Erythroblast (primary cell): ENCODE measurements at regions not wholly inside any gene's neighbourhood (a gene's known extent, or its start where the extent isn't known, plus 50 kb on each side); places are given as distances from the start of the nearest gene placed in this dataset.

ENCODE experiments used
- DNase-seq, 2 experiments: peaks; one replicate each; lab custom pipeline; 2025; lab: John Stamatoyannopoulos, UW
- GATA1 ChIP-seq: IDR thresholded peaks from 2 replicates; pipeline ENCODE4 v1.6.1; 2011; ENCODE audit warnings: low read depth, mild to moderate bottlenecking, control low read depth, low read length, moderate library complexity
- POLR2A ChIP-seq: IDR thresholded peaks from 2 replicates; pipeline ENCODE4 v1.6.1; 2011; ENCODE audit warnings: mild to moderate bottlenecking, low read length

DNA sequence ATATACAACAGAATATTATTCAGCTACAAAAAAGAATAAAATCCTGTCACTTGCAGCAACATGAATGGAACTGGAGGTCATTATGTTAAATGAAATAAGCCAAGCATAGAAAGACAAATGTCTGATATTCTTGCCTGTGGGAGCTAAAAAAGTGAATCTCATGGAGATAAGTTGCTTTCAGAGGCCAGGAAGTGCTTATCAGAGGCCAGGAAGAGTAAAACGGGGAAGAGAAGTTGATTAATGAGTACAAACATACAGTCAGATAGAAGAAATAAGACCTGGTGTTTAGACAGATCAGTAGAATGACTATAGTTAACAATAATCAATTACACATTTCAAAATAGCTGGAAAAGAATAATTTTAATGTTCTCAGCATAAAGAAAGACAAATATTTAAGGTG, 54.4 kb upstream of the CPHXL start:
- TF ChIP-seq POLR2A (no peak), GATA1 (no peak)
- DNase-seq = no peak

DNA sequence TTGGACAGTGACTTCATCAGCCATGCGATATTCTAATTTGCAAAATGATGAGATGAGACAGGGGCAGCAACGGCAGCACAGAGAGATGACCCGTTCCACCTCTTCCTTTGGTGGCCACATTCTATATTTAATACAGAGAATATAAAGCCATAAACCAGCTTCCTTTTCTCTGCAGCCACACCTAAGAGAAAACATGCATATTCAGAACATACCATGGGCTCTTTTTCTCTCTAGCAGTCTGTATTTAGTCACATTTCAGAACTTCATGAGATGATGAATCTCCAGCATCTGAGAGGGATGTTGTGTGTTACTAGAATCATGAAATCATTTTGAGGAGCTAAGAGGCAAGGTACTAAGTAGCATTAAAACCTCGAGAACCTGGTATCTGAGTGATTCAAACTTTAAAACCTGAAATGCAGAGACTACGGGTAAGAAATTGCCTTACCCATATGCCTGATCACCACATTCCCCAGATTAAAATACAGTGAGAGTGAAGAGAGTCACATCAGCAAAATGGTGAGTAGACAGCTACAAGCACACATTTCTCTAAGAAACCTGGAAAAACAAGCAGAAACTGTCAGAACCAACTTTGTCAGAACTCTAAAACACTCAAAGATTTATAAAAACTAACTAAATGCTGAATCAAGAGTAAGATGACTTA, 55.5 kb upstream of the CPHXL start:
- TF ChIP-seq POLR2A (no peak), GATA1 (no peak)
- no peak for DNase-seq

DNA sequence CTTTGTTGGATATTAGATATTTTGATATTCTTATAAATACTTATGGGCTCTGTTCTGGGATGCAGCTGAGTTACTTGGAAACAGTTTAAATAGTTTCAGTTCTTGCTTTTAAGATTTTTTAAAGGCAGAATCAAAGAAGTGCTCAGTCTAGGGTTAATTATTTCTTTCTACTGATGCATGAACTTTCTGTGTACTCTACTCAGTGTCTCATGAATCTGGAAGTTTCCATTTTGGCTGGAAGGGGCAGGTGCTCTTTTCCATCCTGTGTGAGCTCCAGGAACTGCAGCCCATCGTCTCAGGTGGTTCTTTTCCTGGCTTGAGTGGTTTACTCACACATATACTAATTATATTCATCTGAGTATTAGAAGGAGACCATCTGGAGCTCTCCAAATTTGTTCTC, 61.1 kb upstream of the CPHXL start:
- no peak for DNase-seq
- TF ChIP-seq GATA1 = no peak
- no peak for TF ChIP-seq POLR2A

DNA sequence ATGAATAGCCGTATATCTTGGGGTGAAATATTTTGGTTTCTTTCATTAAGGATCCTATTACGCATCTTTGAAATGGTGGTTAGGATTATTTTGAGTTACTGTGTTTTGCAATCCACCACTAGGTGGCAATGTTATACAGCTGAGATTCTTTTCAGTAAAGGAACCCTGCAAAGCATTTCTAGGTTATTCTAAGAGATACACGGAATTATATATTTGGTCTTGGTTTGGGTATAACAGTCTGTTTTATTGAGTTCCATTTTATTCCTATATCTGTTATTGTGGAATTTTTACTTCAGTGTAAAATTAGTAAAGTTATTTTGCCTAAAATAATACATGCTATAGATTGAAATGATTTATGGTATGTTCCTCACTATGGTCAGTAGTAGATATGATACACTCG, 62.9 kb upstream of the CPHXL start:
- TF ChIP-seq GATA1 = no peak
- DNase-seq = peak; percentile 45 to 70

DNA sequence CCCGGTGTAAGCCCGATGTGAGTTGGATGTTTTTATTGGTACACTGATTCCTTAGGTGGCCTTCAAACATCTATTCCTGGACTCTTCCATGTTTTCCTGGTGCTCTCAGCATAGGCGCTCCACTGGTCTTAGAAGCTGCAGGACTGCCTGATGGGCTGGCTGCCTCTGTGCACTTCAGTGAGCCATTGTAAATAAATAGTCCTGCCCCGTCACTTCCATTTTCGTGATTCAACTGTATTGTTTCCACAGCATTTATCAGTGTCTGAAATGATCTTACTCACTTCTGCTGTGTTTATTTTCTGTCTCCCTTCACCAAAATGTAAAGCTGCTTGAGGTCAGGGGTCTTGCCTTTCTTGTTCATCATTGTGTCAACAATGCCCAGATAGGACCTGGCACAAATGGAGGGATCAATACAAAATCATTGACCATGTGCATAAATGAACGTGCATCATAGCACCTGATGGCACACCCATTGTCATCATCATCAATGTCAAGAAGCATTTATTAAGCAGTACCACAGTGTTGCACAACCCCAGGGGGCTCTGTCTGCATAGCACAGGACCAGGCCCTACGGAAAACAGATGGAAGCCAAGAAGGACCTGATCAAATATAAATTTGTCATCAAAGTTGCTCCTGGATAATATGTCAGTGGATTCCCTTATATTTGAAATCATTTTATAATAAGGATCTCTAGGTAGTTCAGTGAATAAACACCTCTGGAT, 66.6 kb upstream of the CPHXL start:
- TF ChIP-seq POLR2A (no peak), GATA1 (no peak)
- DNase-seq = no peak

DNA sequence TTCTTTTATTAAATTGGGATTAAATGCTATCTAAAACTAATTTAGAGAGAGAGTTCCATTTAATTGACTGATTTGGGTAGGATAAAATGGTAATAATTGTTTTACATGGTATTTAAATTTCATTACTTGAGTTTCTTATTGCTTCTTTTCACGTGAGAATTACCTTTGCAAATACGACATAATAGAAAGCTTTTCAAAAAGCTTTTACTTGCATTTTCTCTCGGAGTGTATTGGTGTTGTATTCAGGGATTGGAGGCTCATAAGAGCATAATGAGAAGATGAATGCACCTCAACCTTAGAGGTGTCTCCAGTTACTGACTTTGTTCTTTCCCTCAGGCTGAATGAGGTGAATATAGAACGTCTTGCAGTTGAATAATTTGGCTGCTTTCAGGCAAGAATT, 67.4 kb upstream of the CPHXL start:
- DNase-seq = no peak
- TF ChIP-seq GATA1 = no peak
- TF ChIP-seq POLR2A = no peak

DNA sequence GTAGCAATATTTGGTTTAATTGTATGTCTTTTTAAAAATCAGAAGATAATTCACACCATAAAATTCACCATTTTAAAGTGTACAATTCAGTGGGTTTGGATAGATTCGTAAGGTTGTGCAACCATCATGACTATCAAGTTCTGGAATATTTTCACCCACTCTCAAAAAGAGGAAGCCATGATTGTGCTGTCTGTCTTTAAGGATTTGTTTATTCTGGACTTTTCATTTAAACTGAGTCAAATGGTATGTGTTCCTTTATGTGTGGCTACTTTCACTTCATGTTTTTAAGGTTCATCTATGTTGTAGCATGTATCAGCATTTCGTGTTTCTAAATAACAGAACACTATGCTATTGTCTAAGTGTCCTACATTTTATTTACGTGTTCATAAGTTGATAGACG, 68.1 kb upstream of the CPHXL start:
- TF ChIP-seq POLR2A (no peak), GATA1 (no peak)
- DNase-seq = no peak

DNA sequence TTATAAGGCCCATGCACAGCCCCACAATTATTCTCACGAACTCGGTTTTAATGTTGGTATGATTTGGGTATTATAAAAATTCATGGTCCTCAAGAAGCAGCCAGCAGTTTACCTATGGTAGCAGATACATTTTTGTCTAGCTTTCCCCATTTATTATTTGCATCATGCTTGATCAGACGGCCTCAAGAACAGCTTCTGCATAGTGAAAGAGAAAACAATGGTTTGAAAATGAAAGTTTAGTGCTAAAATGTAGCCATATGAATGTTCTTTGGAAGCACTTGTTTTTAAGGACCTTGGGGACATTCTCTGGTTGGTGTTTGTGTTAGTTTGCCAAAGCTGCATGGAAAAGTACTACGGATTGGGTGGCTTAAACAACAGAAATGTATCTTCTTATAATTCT, 72.4 kb upstream of the CPHXL start:
- TF ChIP-seq GATA1 (no peak), POLR2A (no peak)
- no peak for DNase-seq

DNA sequence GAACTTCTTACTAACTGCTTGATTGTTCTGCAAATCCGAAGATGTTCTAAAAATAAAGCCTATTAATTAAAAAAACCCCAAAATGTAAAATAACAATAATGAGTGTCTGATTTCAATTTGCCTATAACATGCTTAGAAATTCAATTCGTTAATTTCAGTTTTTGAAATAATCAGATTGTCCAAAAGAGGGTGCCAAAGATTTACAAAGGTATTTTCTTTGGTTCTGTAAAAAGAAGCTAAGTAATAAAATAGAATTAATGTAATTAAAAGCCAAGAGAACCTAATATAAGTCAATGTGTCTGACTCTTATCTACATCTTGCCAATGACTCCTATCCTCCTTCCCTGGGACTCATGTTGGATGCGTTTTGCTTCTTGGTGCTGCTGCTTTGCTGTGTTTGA, 75.0 kb upstream of the CPHXL start:
- TF ChIP-seq POLR2A (no peak), GATA1 (no peak)
- no peak for DNase-seq

DNA sequence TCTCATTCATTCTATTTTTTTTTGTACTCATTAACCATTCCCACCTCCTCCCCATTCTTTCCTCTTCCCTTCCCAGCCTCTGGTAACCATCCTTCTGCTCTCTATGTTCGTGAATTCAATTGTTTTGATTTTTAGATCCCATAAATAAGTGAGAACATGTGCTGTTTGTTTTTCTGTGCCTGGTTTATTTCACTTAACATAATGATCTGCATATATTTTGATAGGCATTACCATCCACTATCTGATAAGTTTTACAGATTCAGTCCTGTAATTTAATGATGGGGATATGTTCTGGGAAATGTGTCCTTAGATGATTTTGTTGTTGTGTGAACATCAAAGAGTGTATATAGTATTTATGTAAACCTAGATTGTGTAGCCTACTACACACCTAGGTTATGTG, 77.5 kb upstream of the CPHXL start:
- TF ChIP-seq POLR2A (no peak), GATA1 (no peak)
- no peak for DNase-seq

DNA sequence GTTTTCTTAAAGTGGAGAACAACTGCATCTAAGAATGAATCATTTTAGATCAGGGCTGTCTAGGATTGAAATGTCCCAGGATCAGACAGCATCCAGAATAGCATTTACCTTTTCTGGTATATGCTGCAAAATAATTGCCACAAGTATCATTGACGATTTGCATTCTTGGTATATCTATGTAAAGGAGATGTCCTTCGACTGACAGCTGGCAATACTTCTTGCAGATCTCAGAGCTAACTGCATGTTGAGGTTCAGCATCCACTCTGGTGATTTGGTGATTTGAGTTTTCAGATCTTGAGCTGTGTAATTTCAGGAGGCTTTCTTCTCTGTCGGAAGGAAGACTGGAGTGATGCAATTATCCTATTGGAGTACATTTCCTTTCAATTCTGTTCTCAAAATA, 78.1 kb upstream of the CPHXL start:
- TF ChIP-seq POLR2A = no peak

DNA sequence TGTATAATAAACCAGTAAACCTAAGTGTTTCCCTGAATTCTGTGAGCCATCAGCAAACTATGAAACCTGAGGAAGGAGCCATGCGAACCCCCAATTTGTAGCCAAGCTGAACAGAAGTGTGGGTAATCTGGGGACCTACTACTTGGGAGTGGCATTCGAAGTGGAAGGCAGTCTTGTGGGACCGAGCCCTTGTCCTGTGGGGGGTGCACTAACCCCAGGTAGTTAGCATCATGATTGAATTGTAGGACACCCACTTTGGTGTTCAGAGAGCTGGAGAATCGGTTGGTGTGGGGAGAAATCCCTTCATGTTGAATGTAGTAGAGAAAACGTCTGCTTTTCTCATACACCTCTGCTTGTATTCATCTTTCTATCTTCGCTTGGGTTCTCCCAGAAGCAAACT, 79.7 kb upstream of the CPHXL start:
- DNase-seq = no peak
- no peak for TF ChIP-seq POLR2A

More for the DNA sequence above, 78.1 kb upstream of the CPHXL start:
- no peak for DNase-seq

DNA sequence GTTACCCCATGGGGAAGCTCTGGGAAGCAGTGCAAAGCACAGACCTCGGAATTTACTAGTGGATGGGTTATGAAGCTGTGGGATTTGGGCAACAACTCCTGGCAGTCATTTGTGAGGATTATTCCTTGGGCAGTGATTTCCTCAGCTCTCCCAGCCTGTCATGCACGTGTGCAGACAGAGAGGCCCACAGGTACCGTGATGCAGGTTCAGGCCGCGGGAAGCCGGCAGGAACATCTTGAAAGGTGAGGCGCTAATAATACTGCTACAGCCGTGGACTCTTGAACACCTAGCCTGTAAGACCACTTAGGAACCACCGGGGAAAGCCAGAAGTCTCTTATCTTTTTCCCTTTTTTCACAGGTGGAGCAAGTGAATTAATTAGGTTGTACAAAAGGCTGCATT, 80.2 kb upstream of the CPHXL start:
- no peak for DNase-seq
- TF ChIP-seq GATA1 = no peak
- TF ChIP-seq POLR2A = no peak

DNA sequence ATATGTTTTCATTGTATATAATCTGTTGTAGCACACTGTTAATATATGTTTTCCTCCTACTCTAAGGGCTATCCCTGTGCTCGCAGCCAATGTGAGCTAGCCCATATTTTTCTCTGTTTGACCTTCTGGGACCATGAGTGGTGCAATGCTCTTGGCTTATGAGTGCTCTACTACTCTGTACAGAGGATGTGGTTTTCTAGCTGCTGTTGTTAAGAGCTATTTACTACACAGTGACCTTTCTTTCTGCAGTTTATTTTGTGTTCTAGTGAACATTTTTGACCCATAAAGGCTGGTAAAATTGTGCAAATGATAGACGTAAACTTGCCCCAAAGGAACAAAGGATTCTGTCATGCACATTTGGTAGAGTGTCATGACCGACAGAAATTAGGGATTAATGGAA, 84.1 kb upstream of the CPHXL start:
- TF ChIP-seq GATA1 (no peak), POLR2A (no peak)
- DNase-seq = no peak
